AG09309 (cell line): ENCODE measurements at regions not wholly inside any gene's neighbourhood (a gene's known extent, or its start where the extent isn't known, plus 50 kb on each side); places are given as distances from the start of the nearest gene placed in this dataset.

Experiments
- DNase-seq: peaks from one replicate; pipeline ENCODE4 v3.0.0-alpha.2; 2010; ENCODE audit warnings: low read depth
- H3K4me3 ChIP-seq: 2 replicates; pipeline ENCODE4 v1.5.1; 2011; ENCODE audit warnings: mild to moderate bottlenecking, low read depth, low read length, moderate library complexity; ENCODE audit not compliant: control insufficient read depth
- TF ChIP-seq, protein P1 (sequence below): IDR thresholded peaks from 2 replicates; pipeline ENCODE4 v1.5.1; 2011; ENCODE audit warnings: mild to moderate bottlenecking, low read depth, low read length, inconsistent platforms; ENCODE audit not compliant: insufficient read depth, control insufficient read depth; ENCODE audit errors: missing control alignments

- no peak overlapping the region for H3K4me3 ChIP-seq
- no peak for DNase-seq
- TF ChIP-seq, protein P1, sequence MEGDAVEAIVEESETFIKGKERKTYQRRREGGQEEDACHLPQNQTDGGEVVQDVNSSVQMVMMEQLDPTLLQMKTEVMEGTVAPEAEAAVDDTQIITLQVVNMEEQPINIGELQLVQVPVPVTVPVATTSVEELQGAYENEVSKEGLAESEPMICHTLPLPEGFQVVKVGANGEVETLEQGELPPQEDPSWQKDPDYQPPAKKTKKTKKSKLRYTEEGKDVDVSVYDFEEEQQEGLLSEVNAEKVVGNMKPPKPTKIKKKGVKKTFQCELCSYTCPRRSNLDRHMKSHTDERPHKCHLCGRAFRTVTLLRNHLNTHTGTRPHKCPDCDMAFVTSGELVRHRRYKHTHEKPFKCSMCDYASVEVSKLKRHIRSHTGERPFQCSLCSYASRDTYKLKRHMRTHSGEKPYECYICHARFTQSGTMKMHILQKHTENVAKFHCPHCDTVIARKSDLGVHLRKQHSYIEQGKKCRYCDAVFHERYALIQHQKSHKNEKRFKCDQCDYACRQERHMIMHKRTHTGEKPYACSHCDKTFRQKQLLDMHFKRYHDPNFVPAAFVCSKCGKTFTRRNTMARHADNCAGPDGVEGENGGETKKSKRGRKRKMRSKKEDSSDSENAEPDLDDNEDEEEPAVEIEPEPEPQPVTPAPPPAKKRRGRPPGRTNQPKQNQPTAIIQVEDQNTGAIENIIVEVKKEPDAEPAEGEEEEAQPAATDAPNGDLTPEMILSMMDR = no peak
Measured at GRCh38 chr18:46314011-46314410, 209.8 kb downstream of the HAUS1 start.

DNA sequence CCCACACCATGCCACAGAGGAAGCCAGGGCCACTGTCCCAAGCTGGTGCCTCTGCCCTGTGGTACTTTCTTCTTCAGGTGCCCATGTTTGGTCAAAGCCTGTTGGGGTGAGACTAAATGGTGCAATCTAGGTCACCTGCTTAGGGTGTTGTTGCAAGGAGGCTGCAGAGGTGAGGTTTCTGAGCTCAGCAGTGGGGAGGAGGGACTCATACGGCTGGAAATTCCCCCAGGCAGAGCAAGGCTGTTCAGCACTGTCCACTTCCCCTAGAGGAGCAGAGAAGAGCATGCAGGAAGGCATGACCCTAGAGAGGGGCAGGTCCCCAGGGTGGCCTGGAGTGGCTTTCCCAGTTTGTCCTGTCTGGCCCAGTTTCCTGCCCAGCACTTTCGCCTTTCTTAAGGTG, 211.0 kb downstream of the HAUS1 start:
- TF ChIP-seq, protein P1 = no peak
- no peak overlapping the region for H3K4me3 ChIP-seq
- no peak for DNase-seq

DNA sequence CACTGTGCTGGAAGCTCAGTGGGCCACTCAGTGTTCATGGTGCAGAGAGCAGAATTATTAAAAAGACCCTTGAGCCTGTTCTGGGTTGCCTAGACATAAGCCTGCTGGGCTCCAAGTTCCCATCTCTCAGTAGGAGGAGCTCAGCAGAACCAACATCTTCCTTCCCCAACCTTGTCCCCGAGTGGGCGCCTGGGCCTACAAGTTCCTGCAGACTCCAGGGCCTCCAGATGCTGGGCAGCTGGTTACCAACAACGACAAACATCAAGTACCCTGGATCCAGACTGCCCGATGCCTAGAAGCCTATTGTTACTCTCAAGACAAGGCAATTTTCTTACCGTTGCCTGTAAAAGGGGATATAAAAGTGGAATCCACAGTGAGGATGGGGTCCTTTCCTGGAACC, 214.2 kb downstream of the HAUS1 start:
- no peak for DNase-seq
- H3K4me3 ChIP-seq = no peak overlapping the region
- TF ChIP-seq, protein P1 = no peak

- no peak for DNase-seq
- H3K4me3 ChIP-seq = no peak overlapping the region
- TF ChIP-seq, protein P1 = no peak
Measured at GRCh38 chr18:46319783-46320182, 215.6 kb downstream of the HAUS1 start.

GRCh38 chr18:46320297-46320696, 216.1 kb downstream of the HAUS1 start:
- no peak for DNase-seq
- TF ChIP-seq, protein P1 = no peak

DNA sequence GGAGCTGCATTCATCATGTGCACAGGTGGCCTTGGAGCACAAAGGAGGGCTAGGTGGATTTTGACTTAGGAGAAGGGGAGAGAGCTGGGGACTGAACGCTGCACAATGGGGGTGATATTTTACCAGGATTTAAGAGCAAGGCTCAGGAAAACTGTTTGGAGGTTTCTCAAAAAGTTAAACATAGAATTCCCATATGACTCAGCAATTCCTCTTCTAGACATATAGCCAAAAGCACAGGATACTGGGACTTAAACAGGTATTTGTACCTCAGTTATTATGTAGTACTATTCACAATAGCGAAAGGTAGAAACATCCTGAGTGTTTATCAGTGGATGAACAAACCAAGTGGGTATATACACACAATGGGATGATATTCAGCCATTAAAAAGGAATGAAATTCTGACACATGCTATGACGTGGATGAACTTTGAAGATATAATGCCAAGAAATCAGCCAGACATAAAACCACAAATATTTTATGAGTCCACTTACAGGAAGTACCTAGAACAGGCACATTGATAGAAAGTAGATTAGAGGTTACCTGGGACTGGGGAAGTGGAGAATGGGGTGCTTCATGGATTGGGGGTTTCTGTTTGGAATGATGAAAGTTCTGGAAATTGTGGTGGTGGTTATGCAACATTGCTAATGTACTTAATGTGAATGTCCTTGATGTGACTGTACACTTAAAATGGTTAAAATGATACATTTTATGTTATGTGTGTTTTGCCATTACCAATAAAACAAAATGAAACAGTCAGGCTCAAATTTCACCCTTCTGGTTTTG, 216.9 kb downstream of the HAUS1 start:
- H3K4me3 ChIP-seq = no peak overlapping the region
- TF ChIP-seq, protein P1 = no peak
- peak; percentile 37 for DNase-seq

More at GRCh38 chr18:46320297-46320696, 216.1 kb downstream of the HAUS1 start:
- no peak overlapping the region for H3K4me3 ChIP-seq
